ENCODE measurements at regions not wholly inside any gene's neighbourhood (a gene's known extent, or its start where the extent isn't known, plus 50 kb on each side); places are given as distances from the start of the nearest gene placed in this dataset.
A peak's percentile ranks its signal among the peaks of the same experiment; 100 is the strongest.

DNA sequence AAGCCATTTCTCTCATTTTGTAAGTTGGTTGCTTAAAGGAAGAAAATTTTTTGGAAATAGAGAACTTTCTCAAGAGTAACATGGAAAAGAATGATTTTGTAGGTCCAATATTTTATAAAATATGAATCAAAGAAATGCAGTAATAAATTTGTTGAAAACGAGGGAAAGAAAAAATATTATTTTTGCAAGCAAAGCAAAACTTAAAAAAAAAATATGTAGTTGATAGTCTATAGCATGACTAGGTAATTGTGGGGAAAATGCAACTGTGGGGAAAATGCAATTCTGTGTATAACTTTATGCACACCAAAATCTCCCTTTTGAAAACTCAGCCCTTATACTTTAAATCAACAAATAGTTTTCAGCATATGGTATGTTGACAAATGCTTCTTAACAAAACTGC lies 604.0 kb upstream of the AGTR1 start:
- H3K56ac ChIP-seq (ENCODE audit: extremely low read depth, insufficient read depth, low read length): no peak overlapping the region
- no peaks in the 10 kb centered on the region for H4K20me1 ChIP-seq (ENCODE audit: insufficient read depth, low read length)
- H3K4me3 ChIP-seq (ENCODE audit: insufficient read depth, low read depth, low read length): no peak overlapping the region
- ChIA-PET CTCF (no interaction called here), POLR2A (ENCODE audit: unreplicated experiment) (no interaction called here)
- no peak overlapping the region for H2AFZ ChIP-seq (replicated peaks; ENCODE audit: low read length, poor library complexity)
- no peak overlapping the region for H3K9ac ChIP-seq (ENCODE audit: low read depth, low read length)
- no peak overlapping the region for H3K4me2 ChIP-seq (ENCODE audit: low read depth, low read length)
- H3K9me1 ChIP-seq (ENCODE audit: insufficient read depth, low read length): no peaks in the 10 kb centered on the region
- intact Hi-C loops (cut with micrococcal nuclease): loop anchor here (1.0 kb wide), 1 partner anchor 24 kb away; no protein-coding TSS in a partner anchor
- no peak overlapping the region for H4K91ac ChIP-seq (ENCODE audit: insufficient read depth, low read depth, low read length)
- BruUV-seq (replicated peaks): no TSS peak
- dilution Hi-C loops (cut with HindIII; ENCODE audit: low sequenced_read_pairs, unreplicated experiment): no loop called here
- H3K27me3 ChIP-seq (ENCODE audit: control insufficient read depth, insufficient read depth, low read length): no peaks in the 10 kb centered on the region
- in situ Hi-C loops (cut with MboI; ENCODE audit: low sequenced_read_pairs): no loop called here
- no peaks in the 10 kb centered on the region for H3K36me3 ChIP-seq (ENCODE audit: control insufficient read depth, insufficient read depth, low read length)
- no CpG with 5 or more reads among the region's 1 CpG for WGBS, 2 experiments (ENCODE audit: extremely low coverage in 2 of 2, insufficient read length in 1 of 2)
- H3K23ac ChIP-seq (ENCODE audit: low read depth, low read length): no peak overlapping the region
- H3K14ac ChIP-seq (replicated peaks; ENCODE audit: low read depth, low read length): no peak overlapping the region
- ATAC-seq (ENCODE audit: low read depth) (no peak), DNase-seq (no peak)
- no peak overlapping the region for H4K8ac ChIP-seq (ENCODE audit: low read depth in 2 of 2, low read length in 2 of 2)
- H3K79me1 ChIP-seq (ENCODE audit: low read depth in 1 of 2, low read length in 2 of 2): no peaks in the 10 kb centered on the region
- no peaks in the 10 kb centered on the region for H3K4me1 ChIP-seq (ENCODE audit: control insufficient read depth, insufficient read depth, low read length)
- H2AK5ac ChIP-seq (ENCODE audit: low read depth, low read length): no peak overlapping the region
- no peak overlapping the region for H2BK20ac ChIP-seq (ENCODE audit: low read depth, low read length)
- no peak overlapping the region for H2BK15ac ChIP-seq (ENCODE audit: low read depth, low read length)
- no peak overlapping the region for H2BK5ac ChIP-seq (ENCODE audit: low read depth, low read length, poor library complexity, severe bottlenecking)
- no peak overlapping the region for H2AK9ac ChIP-seq (replicated peaks; ENCODE audit: low read depth, low read length, poor library complexity)
- no peak overlapping the region for H3K27ac ChIP-seq (ENCODE audit: insufficient read depth, low read length)
- TF ChIP-seq, protein P1, sequence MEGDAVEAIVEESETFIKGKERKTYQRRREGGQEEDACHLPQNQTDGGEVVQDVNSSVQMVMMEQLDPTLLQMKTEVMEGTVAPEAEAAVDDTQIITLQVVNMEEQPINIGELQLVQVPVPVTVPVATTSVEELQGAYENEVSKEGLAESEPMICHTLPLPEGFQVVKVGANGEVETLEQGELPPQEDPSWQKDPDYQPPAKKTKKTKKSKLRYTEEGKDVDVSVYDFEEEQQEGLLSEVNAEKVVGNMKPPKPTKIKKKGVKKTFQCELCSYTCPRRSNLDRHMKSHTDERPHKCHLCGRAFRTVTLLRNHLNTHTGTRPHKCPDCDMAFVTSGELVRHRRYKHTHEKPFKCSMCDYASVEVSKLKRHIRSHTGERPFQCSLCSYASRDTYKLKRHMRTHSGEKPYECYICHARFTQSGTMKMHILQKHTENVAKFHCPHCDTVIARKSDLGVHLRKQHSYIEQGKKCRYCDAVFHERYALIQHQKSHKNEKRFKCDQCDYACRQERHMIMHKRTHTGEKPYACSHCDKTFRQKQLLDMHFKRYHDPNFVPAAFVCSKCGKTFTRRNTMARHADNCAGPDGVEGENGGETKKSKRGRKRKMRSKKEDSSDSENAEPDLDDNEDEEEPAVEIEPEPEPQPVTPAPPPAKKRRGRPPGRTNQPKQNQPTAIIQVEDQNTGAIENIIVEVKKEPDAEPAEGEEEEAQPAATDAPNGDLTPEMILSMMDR (conservative IDR thresholded peaks at IDR 0.05; ENCODE audit: low read depth, low read length): no peak
- TF ChIP-seq CEBPB (IDR thresholded peaks at IDR 0.05; ENCODE audit: low read depth, low read length) (no peak), RAD21 (IDR thresholded peaks at IDR 0.05; ENCODE audit: low read length) (no peak), MXI1 (IDR thresholded peaks at IDR 0.05; ENCODE audit: borderline replicate concordance, low read depth, low read length) (no peak), FOS (IDR thresholded peaks at IDR 0.05; ENCODE audit: low read depth, low read length) (no peak), RFX5 (IDR thresholded peaks at IDR 0.05; ENCODE audit: low read depth, low read length) (no peak), NFE2L2 (IDR thresholded peaks at IDR 0.05; ENCODE audit: low read depth, low read length) (no peak), MAFK (IDR thresholded peaks at IDR 0.05; ENCODE audit: low read depth, low read length) (peak; percentile 54; the same call in 1 of the 2 replicates)
- no peak overlapping the region for H3K18ac ChIP-seq (ENCODE audit: low read depth, low read length)
- no peak overlapping the region for H2BK120ac ChIP-seq (ENCODE audit: low read depth, low read length)
- no peak overlapping the region for H3K4ac ChIP-seq (ENCODE audit: low read depth, low read length)
- H4K5ac ChIP-seq (ENCODE audit: low read depth, low read length): no peak overlapping the region
- H3K9me3 ChIP-seq (ENCODE audit: control insufficient read depth, insufficient read depth, low read length): no peaks in the 10 kb centered on the region

All from IMR-90 (cell line).